MV-4-11 (cell line): ENCODE measurements at regions not wholly inside any gene's neighbourhood (a gene's known extent, or its start where the extent isn't known, plus 50 kb on each side); places are given as distances from the start of the nearest gene placed in this dataset.

Experiments
- DNase-seq: peaks from one replicate; lab custom pipeline; 2025; lab: John Stamatoyannopoulos, UW

DNA sequence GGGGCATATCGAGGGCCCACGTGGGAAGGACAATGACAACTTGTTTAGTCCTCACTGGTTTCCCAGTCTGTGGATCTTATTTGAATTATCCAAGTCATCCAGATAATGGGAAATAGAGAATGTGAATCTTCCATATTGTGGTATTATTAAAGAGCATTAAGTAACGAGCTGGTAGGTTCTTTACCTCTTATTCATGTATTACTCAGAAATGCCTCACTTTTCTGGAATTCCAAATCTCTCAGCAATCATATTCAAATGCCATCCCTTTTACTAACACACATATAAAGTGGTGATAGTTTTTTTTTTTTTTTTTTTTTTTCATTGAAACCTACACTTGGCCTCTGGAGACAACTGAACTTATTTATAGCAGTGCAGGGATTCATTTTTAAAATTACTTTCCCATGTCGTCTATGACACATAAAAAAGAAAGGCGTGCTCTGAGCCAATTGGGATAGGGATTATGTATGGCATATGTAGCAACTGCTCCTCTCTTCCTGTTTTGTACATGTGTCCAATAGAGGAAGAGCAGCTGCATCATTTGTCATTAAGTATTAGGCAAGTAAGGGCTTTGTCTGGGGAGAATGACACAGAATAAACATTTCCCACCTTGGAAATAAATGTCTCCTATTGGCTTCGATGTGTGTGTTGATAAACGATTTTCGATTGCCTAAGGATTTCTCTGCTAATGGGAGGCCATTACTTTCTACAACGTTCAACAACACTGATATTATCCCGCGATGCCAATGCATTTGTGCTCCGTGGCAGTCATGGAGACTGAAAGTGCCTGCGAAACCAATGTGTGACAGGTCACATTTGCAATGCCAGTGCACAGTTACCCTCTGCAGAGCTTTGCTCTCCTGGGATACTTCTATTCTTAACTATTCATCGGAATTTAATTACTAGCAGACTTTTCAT is 78.6 kb upstream of the IFNG-AS1 start:
- peak; percentile 9 for DNase-seq

DNA sequence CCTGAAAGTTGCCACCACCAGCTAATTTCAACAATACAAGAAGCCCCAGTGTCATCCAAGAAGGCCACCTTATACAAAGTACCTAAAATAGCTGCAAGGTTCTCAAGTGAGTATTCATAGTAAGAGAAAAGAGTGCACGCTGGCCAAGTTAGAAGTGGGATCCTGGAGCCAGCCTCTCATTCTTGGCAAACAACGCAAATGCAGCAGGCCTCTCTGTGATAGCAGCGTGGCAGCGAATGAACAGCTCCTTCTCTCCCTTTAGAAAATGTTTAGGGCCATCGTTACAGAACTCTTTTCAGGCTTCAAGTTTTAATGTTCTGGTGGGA is 78.0 kb upstream of the IFNG-AS1 start:
- DNase-seq = no peak

DNA sequence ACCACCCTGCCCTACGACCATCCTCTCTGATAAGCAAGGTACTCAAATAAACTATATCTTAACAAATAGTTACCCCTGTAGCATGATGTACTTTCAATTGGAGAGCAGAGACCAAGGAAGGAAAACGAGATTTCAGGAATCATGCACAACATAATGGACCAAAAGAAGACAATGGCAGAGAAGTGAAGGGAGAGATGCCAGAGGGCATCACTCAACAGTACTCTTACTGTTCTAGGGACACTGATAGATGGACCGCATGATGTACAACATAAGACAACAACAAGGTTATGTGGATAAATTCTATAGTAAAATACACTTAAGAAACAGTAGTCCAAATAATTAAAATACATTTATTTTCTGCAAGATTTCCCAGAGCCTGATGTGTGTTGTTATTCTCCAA is 77.5 kb upstream of the IFNG-AS1 start:
- DNase-seq = no peak

DNA sequence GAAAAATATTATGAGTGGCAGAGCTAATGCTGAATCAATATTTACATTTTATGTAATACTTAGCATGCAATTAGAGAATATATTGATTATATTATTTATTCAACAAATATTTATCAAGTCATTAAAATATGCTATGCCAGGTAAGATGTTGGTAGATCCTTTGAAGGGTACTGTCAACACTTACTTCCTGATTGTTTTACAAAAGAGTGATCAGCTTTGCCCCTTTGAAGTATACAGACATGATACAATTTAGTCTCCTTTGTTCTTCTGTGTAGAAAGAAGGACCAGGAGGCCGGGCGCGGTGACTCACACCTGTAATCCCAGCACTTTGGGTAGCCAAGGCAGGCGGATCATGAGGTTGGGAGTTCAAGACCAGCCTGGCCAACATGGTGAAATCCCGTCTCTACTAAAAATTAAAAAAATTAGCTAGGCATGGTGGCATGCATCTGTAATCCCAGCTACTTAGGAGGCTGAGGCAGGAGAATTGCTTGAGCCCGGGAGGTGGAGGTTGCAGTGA is 73.9 kb upstream of the IFNG-AS1 start:
- DNase-seq = no peak

DNA sequence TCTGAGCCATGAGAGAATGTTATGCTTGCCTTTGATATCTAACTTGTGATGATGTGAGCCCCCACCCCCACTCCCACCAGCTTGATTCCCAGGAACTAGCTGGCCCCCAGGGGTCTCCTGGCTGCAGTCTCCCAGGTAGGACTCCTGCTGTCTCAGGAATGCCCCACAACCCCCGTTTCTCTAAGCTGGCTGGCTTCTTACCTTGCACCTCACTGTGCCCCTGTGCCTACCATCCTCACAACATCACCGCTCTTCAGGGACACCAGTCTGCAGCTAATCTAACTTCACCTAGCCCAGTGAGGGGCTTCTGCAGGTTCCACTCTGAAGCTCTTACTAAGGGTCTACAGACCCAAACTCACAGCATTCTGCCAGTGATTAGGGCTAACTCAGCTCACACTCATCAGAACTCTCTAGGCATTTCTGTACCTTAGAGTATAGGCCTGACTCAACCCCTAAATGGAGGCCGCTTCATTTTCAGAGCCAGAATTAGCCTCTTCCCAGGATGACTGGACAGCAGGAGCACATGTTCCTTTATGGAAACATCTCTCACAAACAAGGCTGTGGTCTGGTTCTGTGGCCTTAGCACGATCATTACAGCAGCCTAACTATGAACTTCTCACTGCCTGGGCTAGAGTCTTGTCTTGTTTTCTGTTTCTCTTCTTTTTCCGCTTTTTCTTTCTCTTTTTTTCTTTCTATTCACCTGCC is 72.8 kb upstream of the IFNG-AS1 start:
- DNase-seq = no peak

DNA sequence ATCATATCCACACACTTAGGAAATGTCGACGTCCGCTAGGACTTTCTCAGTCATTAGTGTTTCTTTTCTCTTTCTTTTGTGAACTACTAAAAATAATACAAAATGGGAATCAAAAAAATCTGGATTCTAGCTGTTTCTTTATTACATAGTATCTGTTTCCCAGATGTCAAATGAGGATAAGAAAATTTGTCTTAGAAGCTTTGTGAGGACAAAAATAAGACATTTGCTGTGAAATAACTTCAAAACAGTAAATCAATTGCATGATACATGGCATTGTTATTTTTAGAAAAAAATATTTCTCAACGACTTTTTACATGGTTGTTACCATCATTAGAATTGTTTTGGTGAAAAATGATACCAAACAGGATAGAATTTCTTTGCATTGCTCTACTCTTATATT is 71.4 kb upstream of the IFNG-AS1 start:
- no peak for DNase-seq

DNA sequence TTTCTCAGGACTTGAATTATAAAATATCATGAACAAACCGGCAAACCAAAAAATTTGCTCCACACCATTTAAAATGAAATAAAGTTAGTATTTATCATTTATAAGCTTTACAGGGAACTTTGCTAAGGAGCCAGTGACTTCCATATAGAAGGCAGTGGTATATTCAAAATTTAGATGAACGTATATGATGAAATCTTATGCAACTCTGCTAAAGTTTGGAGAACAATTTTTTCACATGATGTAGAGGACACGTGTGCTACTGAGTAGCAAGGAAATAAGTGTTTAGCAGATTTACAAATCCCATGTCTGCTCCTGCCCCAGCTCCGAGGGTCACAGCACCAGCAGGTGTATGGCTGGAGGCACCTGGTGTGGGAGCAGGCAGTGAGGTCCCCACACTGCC is 70.8 kb upstream of the IFNG-AS1 start:
- DNase-seq = no peak

DNA sequence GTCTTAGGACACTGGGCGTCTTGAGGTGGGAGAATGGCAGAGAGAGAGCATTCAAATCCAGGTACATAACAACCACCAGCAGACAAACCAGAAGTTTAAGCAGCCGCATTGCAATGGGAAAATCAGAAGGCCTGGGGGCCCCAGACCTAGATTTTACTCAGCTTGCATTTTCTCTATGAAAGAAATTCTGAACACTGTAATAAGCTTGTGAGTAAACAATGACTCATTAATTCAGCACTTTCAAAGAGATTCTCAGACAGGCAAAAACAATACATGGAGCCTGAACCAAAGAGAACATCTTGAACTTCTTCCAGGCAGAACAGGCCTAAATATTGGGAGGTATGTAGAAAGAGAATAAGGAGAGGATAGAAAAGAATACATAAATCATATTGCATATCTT is 69.8 kb upstream of the IFNG-AS1 start:
- DNase-seq = no peak

DNA sequence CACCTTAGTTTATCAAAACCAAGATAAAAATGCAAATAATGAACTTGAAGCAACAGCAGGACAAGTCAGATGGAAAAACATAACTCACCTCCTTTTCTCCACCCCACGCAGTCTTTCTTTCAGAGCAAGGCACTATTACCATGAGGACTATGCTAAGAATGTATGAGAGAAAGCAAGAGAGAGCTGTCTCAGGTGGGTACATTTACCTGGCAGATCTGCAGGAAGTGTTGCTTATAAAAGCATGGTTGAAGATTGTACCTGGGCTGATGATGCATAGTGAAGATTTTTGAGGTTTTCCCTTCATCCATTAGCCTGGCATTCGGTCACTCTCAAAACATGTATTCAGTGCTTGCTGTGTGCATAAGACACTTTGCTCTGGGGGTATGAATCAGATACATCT is 68.8 kb upstream of the IFNG-AS1 start:
- no peak for DNase-seq

DNA sequence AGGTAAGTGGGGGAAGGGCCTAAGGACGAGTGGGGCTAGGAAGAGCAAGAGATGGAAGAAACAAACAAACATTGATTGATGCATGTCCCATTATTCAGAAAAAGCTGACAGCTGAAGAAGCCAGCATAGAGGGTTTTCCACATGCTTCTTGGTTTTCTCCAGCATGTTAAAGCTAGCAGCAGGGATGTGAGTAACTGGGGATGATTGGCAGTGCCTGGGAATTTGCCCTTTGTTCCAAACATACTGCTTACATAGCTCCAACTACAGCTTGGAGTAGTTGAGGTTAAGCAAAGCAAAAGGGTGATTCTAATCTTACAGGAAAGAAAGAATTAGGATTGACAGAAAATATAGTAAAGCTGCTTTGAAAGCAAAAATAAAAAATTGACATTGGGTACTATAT is 68.0 kb upstream of the IFNG-AS1 start:
- DNase-seq = no peak

DNA sequence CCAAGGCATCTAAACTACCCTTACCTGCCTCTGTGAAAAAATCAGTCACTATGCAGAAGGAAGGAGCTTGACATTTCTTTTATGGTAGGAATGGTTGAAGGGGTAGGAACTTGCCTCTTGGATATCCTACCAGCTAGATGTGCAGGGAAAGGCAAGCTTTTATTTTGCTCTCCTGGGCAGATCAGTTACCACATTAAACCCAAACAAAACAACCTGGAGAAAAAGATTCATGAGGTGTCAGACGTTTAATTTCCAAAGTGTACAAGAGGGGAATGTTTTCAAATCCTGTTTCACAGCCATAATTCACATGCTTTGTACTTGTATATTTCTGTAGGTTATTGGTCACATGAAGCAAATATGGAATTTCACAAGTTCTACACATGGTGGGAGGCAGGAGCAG is 67.0 kb upstream of the IFNG-AS1 start:
- no peak for DNase-seq

DNA sequence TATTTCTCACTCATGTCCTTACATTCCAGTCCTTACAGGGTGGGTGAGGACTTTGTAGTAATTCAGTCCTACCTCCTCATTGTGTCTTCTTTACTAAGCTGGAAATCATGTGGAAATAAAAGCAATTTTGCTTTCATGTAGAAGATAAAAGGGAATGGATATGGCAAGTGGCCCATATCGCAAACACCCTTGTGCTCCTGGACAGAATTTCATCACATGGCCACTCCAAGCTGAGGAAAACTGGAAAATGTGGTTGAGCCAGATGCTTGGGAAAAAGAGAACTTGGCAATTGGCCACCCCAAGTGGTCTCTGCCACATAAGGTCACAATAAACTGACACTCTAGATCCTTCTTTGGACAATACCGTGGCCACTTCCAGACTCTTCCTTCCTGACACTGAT is 64.2 kb upstream of the IFNG-AS1 start:
- no peak for DNase-seq

DNA sequence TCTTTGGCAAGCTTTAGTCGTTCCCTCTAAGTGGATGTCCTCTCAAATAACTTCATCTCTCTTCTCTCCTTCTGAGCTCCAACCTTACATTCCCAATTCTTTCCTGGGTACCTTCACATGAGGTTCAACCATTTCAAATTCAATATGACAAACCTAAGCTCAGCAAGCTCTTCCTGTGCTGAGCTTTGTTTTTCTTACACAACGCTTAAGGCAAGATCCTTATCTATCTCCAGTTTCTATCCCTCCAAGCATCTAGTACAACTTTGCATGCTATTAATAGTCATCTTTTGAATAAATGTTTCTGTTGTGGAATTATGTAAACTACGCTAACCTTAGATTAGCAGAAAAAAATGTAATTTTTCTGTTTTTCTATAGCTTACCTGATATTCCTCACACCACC is 63.7 kb upstream of the IFNG-AS1 start:
- DNase-seq = no peak

DNA sequence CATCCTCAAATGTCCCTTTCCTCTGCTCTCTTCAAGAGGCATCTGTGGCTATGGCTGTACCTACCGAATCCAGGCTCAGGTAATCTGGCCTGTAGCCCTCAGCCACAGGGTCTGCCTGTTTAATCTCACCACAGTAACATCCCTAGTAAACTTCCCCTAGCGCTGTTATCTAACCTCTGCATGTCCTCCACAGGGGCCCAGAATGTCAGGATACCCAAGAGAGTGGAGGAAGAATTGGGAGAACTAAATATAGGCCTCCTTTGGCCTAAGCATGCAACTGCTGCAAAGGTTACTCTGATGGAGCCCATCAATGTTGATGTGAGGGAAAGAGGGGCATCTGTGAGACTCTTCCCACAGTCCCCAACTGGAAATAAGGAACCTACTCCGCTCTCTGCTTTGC is 63.2 kb upstream of the IFNG-AS1 start:
- no peak for DNase-seq

DNA sequence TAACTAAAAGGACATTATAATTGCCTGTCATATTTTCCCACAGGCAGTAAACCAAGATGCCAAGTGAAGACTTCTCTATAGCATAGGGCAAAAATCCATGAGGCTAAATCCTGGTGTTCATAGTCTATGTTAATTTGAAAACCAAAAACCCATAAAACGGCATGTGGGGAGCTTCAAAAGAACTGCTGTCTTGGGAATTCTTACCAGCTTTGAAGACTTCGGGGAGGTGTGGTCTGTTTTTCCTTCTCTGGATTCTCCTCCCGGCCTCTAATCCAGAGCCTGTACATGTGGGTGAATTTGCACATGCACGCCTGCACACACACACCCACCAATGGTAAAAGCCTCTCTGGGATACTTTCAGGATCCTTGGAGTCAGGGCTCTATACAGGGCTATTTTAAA is 61.9 kb upstream of the IFNG-AS1 start:
- no peak for DNase-seq

DNA sequence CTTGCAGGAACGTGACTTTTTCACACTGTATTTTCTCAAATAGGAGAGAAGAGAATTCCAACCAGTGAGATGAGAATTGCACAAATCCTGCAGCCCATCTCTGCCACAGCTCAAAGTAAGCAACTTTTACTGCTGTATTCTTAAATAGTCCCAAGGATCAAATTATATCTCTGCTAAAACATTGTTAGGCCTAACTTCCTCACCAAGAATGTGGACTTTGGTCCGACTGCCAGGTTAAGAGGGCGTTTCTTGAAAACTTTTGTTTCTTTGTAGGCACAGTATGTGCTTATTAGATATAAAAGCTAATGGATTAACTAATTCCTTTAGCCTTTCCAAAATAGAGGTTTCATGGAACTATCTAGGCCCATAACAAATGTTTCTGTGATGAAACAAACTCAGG is 61.4 kb upstream of the IFNG-AS1 start:
- no peak for DNase-seq

DNA sequence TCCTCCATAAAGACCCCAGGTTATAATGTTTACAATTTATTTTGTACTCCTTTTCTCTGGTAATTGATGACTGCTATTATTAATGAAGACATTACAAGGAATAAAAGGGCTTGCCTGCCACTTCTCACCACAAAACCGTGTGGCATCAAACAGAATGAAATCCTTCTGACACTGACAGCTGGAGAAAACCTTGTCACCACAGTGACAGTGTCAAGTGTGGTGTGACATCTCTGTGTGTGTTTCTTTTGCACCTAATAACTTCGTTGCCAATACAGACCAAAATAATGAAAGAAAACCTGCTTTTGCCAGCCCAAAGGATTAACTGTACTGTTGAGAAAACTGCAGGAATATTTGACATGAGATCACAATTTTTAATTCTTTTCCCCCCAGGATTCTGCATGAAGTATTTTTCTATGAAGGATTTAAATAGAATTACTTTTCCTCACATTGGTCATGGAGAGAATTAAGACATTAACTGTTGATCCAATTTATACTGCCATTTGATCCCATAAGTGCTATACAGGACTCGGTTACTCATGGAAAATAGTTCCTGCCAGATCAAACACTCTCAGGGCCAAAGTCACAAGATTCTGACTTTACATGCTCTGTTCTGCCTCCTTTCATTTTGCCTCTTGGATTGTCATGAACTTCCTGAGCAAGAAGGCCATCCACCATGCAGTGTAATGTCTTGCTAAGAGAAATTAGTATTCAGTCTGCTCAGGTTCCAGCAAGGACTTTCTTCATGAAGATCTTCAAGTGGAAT is 60.4 kb upstream of the IFNG-AS1 start:
- DNase-seq = no peak

DNA sequence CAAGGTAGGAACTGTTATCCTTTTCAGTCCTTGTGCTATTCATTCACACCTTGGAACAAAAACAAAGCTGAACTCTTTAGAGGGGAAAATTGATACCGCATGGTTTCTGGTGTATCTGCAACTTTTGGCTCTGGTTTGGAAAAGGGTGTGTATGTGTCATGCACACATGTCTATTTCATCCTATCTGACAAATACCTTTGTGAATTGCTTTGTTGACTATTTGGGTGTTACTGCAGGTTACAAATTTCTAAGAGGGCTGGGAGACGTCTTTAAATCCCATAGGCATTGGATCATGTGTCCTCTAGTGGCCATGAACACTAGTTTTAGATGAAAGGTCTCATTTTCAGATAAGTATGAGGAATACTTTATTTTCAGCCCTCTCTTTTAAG is 59.9 kb upstream of the IFNG-AS1 start:
- no peak for DNase-seq

DNA sequence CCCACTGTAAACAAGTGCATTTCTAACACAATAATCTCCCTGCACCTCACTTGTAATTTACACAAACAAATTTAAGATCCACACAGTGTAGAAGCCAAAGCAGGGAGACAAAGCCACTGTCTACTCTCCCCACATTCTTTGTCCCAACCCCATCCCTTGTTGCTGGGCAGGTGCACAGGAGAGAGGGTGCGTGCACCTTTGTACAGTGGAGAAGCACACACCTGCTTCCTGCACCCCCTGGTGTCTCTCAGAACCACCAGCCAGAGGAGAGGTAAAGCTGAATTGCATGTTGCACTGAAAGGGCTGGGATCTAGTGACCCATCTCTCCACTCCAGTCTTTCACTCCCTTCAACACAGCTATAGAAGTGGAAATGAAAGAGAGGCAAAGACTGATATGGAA is 51.4 kb upstream of the IFNG-AS1 start:
- DNase-seq = no peak
